ENCODE measurements at regions not wholly inside any gene's neighbourhood (a gene's known extent, or its start where the extent isn't known, plus 50 kb on each side); places are given as distances from the start of the nearest gene placed in this dataset.

GRCh38 chr4:30783751-30784150, 63.6 kb downstream of the PCDH7 start:
- no peak for DNase-seq

- DNase-seq: no peak
These were observed 69.1 kb downstream of the PCDH7 start for GRCh38 chr4:30789219-30789671.

GRCh38 chr4:30790123-30790522, 70.0 kb downstream of the PCDH7 start:
- no peak for DNase-seq

- DNase-seq: no peak
These were observed 70.8 kb downstream of the PCDH7 start for GRCh38 chr4:30790998-30791397.

GRCh38 chr4:30792601-30793000, 72.4 kb downstream of the PCDH7 start:
- DNase-seq: no peak

GRCh38 chr4:30801876-30802275, 81.7 kb downstream of the PCDH7 start:
- no peak for DNase-seq

- DNase-seq: no peak
These were observed 82.6 kb downstream of the PCDH7 start for GRCh38 chr4:30802622-30803323.

GRCh38 chr4:30808276-30808675, 88.1 kb downstream of the PCDH7 start:
- DNase-seq: no peak

GRCh38 chr4:30811296-30811695, 91.1 kb downstream of the PCDH7 start:
- DNase-seq: no peak

- no peak for DNase-seq
These were observed 95.5 kb downstream of the PCDH7 start for GRCh38 chr4:30815685-30816084.

GRCh38 chr4:30817447-30817846, 97.3 kb downstream of the PCDH7 start:
- no peak for DNase-seq

GRCh38 chr4:30818541-30818940, 98.4 kb downstream of the PCDH7 start:
- no peak for DNase-seq

GRCh38 chr4:30821275-30821674, 101.1 kb downstream of the PCDH7 start:
- no peak for DNase-seq

GRCh38 chr4:30821859-30822612, 101.9 kb downstream of the PCDH7 start:
- peak; percentile 51 for DNase-seq

- DNase-seq: peak; percentile 49
These were observed 102.9 kb downstream of the PCDH7 start for GRCh38 chr4:30822911-30823551.

- no peak for DNase-seq
These were observed 105.0 kb downstream of the PCDH7 start for GRCh38 chr4:30825008-30825770.

- DNase-seq: no peak
These were observed 108.2 kb downstream of the PCDH7 start for GRCh38 chr4:30828264-30828926.

- no peak for DNase-seq
These were observed 112.5 kb downstream of the PCDH7 start for GRCh38 chr4:30832639-30833038.

GRCh38 chr4:30833206-30833605, 113.0 kb downstream of the PCDH7 start:
- DNase-seq: no peak

GRCh38 chr4:30835044-30835443, 114.9 kb downstream of the PCDH7 start:
- DNase-seq: peak; percentile 49

GRCh38 chr4:30836231-30836630, 116.1 kb downstream of the PCDH7 start:
- DNase-seq: no peak

GRCh38 chr4:30837131-30837539, 117.0 kb downstream of the PCDH7 start:
- peak; percentile 71 for DNase-seq

- no peak for DNase-seq
These were observed 117.7 kb downstream of the PCDH7 start for GRCh38 chr4:30837861-30838260.
